HG02884 (cell line): ENCODE measurements at regions not wholly inside any gene's neighbourhood (a gene's known extent, or its start where the extent isn't known, plus 50 kb on each side); places are given as distances from the start of the nearest gene placed in this dataset.

Source experiments
- ATAC-seq: cut with Tn5 transposase; IDR thresholded peaks from one replicate; pipeline ENCODE4 v1.9.1; 2021; ENCODE audit warnings: mild to moderate bottlenecking, moderate library complexity; ENCODE audit not compliant: unreplicated experiment

- no peak for ATAC-seq
These were observed 244.2 kb downstream of the BCOR start for GRCh38 chrX:39853417-39854030.

GRCh38 chrX:39854772-39855747 lies 242.7 kb downstream of the BCOR start:
- ATAC-seq: peak; percentile 69

- no peak for ATAC-seq
These were observed 242.0 kb downstream of the BCOR start for GRCh38 chrX:39855748-39856129.

GRCh38 chrX:39856472-39857121 lies 241.2 kb downstream of the BCOR start:
- no peak for ATAC-seq

GRCh38 chrX:39857780-39858179 lies 240.0 kb downstream of the BCOR start:
- no peak for ATAC-seq

- peak; percentile 56 for ATAC-seq
These were observed 237.5 kb downstream of the BCOR start for GRCh38 chrX:39859991-39860861.

GRCh38 chrX:39862963-39863362 lies 234.8 kb downstream of the BCOR start:
- no peak for ATAC-seq

- ATAC-seq: no peak
These were observed 231.5 kb downstream of the BCOR start for GRCh38 chrX:39866229-39866628.

- no peak for ATAC-seq
These were observed 227.7 kb downstream of the BCOR start for GRCh38 chrX:39869846-39870601.

- ATAC-seq: no peak
These were observed 226.1 kb downstream of the BCOR start for GRCh38 chrX:39871648-39872047.

- ATAC-seq: no peak
These were observed 224.6 kb downstream of the BCOR start for GRCh38 chrX:39873117-39873516.

- ATAC-seq: peak; percentile 95
These were observed 223.4 kb downstream of the BCOR start for GRCh38 chrX:39874202-39874816.

GRCh38 chrX:39875834-39876628 lies 221.7 kb downstream of the BCOR start:
- ATAC-seq: no peak

- ATAC-seq: no peak
These were observed 219.9 kb downstream of the BCOR start for GRCh38 chrX:39877905-39878304.

GRCh38 chrX:39883666-39884065 lies 214.1 kb downstream of the BCOR start:
- ATAC-seq: no peak

GRCh38 chrX:39886282-39886681 lies 211.5 kb downstream of the BCOR start:
- ATAC-seq: no peak

- ATAC-seq: no peak
These were observed 209.0 kb downstream of the BCOR start for GRCh38 chrX:39888730-39889129.

GRCh38 chrX:39889704-39890103 lies 208.1 kb downstream of the BCOR start:
- no peak for ATAC-seq

GRCh38 chrX:39890807-39891206 lies 207.0 kb downstream of the BCOR start:
- ATAC-seq: no peak
